Ovary (tissue), 7 donors: ENCODE measurements at regions not wholly inside any gene's neighbourhood (a gene's known extent, or its start where the extent isn't known, plus 50 kb on each side); places are given as distances from the start of the nearest gene placed in this dataset.

Source experiments
- DNase-seq, 5 donors: peaks; one replicate each; pipeline ENCODE4 v3.0.0-alpha.2; 2019 to 2020
- H3K27ac ChIP-seq, 2 donors: fragments of 200-600 bp; one replicate each; pipeline versions ENCODE4 v1.5.1 to v1.8.0; 2019 to 2022
- H3K27me3 ChIP-seq: fragments of 200-600 bp; one replicate; pipeline ENCODE4 v1.8.0; 2022
- H3K36me3 ChIP-seq: fragments of 200-600 bp; sonication (generic); one replicate; pipeline ENCODE4 v1.5.1; 2019
- H3K4me1 ChIP-seq: one replicate; pipeline ENCODE4 v1.8.1; 2013; ENCODE audit warnings: mild to moderate bottlenecking, moderate library complexity; ENCODE audit not compliant: insufficient read depth
- H3K4me3 ChIP-seq: fragments of 200-600 bp; sonication (generic); one replicate; pipeline ENCODE4 v1.5.1; 2017
- H3K9me3 ChIP-seq, 2 donors: fragments of 200-600 bp in 1 of 2; sonication (generic) in 1 of 2; one replicate each; pipeline versions ENCODE4 v1.5.1 to v1.8.1; 2013 to 2019; ENCODE audit warnings: mild to moderate bottlenecking in 1 of 2, moderate library complexity in 1 of 2
- EP300 ChIP-seq: sonication (generic); formaldehyde crosslinking; IDR thresholded peaks from one replicate; pipeline ENCODE4 v1.6.1; 2017; ENCODE audit warnings: antibody characterized with exemption
- POLR2A ChIP-seq: fragments of 450-650 bp; IDR thresholded peaks from one replicate; pipeline ENCODE4 v1.6.1; 2017; ENCODE audit warnings: antibody characterized with exemption, mild to moderate bottlenecking, moderate library complexity
- WGBS, 3 donors: extraction: QIAGEN DNeasy Blood & Tissue Kit in 1 of 3; methylation state at CpG; one replicate each; pipeline versions ENCODE4 v1.1.5 to v1.1.7; 2013 to 2017; 5-methylcytosine and 5-hydroxymethylcytosine counted together
- intact Hi-C, 4 donors: fragments of 100-400 bp; cut with DNase I; formaldehyde crosslinking; loops; one replicate each; pipeline versions ENCODE4 v1.11.0 to v1.15.1; 2022 to 2023
- TF ChIP-seq, protein P1 (sequence below), 3 donors: fragments of 450-650 bp in 2 of 3; fragments of 200-600 bp in 1 of 3; IDR thresholded peaks; one replicate each; pipeline versions ENCODE4 v1.5.1 to v1.8.0; 2016 to 2022; ENCODE audit warnings: antibody characterized with exemption in 3 of 3, mild to moderate bottlenecking in 1 of 3
- donor health status: DM: no; HTN: no; CAD: no; lungs with moderate emphysema.
- donor health status: DM: no; HTN: no; CAD: no.
- donor health status: Bipolar disorder and iron deficiency.
- donor health status: DM: no; HTN: no; CAD: no.
- donor health status: DM: yes; HTN: yes; CAD: no.

DNA sequence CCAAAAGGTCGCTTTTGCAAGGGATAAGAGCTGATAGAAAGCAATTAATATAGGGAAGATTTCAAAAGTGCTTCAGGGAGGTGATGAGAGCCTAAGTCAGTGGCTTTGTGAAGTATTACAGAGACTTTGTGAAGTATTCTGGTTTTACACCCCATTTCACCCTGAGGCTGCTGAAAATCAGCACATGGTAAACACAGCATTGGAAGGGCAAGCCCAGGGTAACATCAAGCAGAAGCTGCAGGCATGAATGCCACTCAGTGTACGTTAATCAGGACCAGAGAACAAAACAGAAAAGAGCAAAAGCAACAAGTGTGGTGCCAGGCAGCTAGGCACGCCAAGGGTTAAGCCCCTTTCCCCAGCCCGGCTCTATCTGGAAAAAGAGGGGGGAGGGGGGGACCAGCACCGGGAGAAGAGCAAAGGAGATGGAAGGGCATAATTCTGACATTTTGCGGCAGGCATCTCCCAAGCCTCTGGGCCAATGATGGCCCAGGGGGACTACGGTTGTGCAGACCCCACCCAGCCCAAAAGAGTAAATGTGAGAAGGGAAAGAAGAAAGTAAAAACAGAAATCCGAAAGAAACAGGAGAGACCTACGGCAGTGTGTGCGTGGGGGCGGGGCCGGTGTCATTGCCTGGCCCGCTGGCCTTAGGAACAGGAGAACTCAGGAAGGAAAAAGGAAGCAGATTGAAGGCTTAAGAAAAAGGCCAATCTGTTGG lies 58.9 kb downstream of the DHRS2 start:
- intact Hi-C loops: loop anchor here in 1 of 4 donors (10.0 kb wide), 1 partner anchor 60 kb away; the partner anchor contains the start of gene DHRS2
- peak overlapping the region; percentile 46 to 82 for H3K27ac ChIP-seq
- TF ChIP-seq POLR2A: no peak
- no peak for TF ChIP-seq EP300
- TF ChIP-seq, protein P1, sequence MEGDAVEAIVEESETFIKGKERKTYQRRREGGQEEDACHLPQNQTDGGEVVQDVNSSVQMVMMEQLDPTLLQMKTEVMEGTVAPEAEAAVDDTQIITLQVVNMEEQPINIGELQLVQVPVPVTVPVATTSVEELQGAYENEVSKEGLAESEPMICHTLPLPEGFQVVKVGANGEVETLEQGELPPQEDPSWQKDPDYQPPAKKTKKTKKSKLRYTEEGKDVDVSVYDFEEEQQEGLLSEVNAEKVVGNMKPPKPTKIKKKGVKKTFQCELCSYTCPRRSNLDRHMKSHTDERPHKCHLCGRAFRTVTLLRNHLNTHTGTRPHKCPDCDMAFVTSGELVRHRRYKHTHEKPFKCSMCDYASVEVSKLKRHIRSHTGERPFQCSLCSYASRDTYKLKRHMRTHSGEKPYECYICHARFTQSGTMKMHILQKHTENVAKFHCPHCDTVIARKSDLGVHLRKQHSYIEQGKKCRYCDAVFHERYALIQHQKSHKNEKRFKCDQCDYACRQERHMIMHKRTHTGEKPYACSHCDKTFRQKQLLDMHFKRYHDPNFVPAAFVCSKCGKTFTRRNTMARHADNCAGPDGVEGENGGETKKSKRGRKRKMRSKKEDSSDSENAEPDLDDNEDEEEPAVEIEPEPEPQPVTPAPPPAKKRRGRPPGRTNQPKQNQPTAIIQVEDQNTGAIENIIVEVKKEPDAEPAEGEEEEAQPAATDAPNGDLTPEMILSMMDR (IDR thresholded peaks at IDR 0.05): no peak
- no peaks in the 10 kb centered on the region for H3K36me3 ChIP-seq
- no peaks in the 10 kb centered on the region for H3K27me3 ChIP-seq
- H3K4me3 ChIP-seq: peak overlapping the region; percentile 34
- H3K4me1 ChIP-seq: peaks cover 33% of the 10 kb centered on the region
- peaks cover 0 to 4% of the 10 kb centered on the region in 2 donors for H3K9me3 ChIP-seq
- peak; percentile 36 to 66 (median 58) for DNase-seq
- WGBS, 3 donors: 1 to 3% (median 2%) methylated on average over 13 of the region's 13 CpGs

DNA sequence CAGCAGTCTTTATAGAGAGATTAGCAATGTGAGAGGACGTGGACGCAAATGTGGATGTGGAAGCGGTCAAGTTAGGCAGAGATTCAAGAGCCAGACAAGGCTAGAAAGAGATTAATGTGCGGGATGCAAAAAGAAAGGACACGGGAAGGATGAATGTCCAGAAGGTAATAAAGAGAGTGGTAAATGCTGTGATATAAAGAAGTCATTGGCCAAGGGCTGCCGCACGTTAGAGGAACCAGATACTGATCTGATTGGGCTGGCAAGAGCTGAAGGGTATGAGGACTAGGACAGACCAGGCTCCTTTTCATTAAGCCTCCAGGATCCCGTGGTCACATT lies 59.5 kb downstream of the DHRS2 start:
- DNase-seq: no peak
- intact Hi-C loops: loop anchor here in 1 of 4 donors (10.0 kb wide), 1 partner anchor 61 kb away; the partner anchor contains the start of gene DHRS2
- peak overlapping the region; percentile 34 for H3K4me3 ChIP-seq
- 2% methylated on average over 8 of the region's 8 CpGs for WGBS, 3 donors
- H3K27me3 ChIP-seq: no peaks in the 10 kb centered on the region
- peak overlapping the region; percentile 46 to 82 for H3K27ac ChIP-seq
- TF ChIP-seq POLR2A (no peak), EP300 (no peak)
- TF ChIP-seq, protein P1 (IDR thresholded peaks at IDR 0.05): no peak
- H3K36me3 ChIP-seq: no peaks in the 10 kb centered on the region
- H3K4me1 ChIP-seq: peaks cover 36% of the 10 kb centered on the region
- H3K9me3 ChIP-seq: no peaks in the 10 kb centered on the region

DNA sequence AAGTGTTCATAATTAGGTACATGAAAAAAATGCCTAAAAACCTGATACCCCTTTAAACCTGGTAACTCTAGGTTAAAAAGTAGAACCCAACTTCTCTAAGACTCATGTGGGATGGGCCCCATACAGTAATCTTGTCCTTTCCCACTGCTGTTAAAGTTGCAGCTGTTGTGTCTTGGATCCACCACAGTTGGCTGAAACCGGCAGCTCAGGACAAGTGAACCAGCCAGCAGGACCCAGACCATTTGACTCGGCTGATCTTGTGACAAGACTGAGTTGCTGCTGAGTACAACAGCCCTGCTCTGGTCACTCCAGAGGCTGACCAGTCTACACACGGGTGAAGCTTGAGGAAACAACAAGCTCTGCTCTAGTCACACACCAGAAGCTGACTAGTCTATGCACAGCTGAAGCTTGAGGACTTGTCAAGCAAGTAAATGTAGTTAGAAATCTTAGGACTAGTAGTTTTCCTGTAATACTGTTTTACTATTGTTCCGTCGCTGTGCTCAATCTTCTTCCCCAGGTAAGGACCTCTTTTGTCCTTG lies 60.6 kb downstream of the DHRS2 start:
- peak overlapping the region in 1 of 2 donors; percentile 82 for H3K27ac ChIP-seq
- H3K36me3 ChIP-seq: no peaks in the 10 kb centered on the region
- intact Hi-C loops: loop anchor here in 1 of 4 donors (10.0 kb wide), 1 partner anchor 62 kb away; the partner anchor contains the start of gene DHRS2
- 28 to 42% (median 37%) methylated on average over 5 of the region's 5 CpGs for WGBS, 3 donors
- peaks cover 40% of the 10 kb centered on the region for H3K4me1 ChIP-seq
- peak in 2 of 5 donors; percentile 26 to 30 for DNase-seq
- H3K4me3 ChIP-seq: no peak overlapping the region
- no peaks in the 10 kb centered on the region for H3K27me3 ChIP-seq
- TF ChIP-seq, protein P1 (IDR thresholded peaks at IDR 0.05): no peak
- TF ChIP-seq POLR2A (no peak), EP300 (no peak)
- no peaks in the 10 kb centered on the region for H3K9me3 ChIP-seq

DNA sequence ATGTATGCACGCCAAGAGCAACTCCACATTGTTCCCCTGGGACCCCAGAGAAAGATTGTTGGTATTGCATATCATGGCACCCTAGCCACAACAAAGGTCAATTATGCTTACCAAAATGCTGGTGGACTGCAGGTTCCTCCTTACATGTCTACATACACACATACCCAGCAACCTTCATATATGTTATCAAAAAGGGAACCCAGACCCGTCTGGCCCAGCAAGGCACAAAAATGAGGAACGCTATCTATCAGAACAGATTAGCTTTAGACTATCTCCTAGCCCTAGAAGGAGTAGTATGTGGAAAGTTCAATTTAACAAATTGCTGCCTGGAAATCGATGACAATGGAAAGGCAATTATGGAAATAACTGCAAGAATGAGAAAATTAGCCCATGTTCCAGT lies 61.5 kb downstream of the DHRS2 start:
- 20 to 59% (median 22%) methylated on average over 4 of the region's 4 CpGs for WGBS, 3 donors
- TF ChIP-seq, protein P1 (IDR thresholded peaks at IDR 0.05): no peak
- TF ChIP-seq POLR2A: no peak
- no peak for TF ChIP-seq EP300
- no peak overlapping the region for H3K4me3 ChIP-seq
- H3K4me1 ChIP-seq: peaks cover 38% of the 10 kb centered on the region
- no peaks in the 10 kb centered on the region for H3K9me3 ChIP-seq
- H3K27me3 ChIP-seq: no peaks in the 10 kb centered on the region
- intact Hi-C loops: loop anchor here in 1 of 4 donors (10.0 kb wide), 1 partner anchor 63 kb away; the partner anchor contains the start of gene DHRS2
- H3K36me3 ChIP-seq: no peaks in the 10 kb centered on the region
- no peak for DNase-seq
- H3K27ac ChIP-seq: peak overlapping the region in 1 of 2 donors; percentile 82
